SKM-1 treated with dmso at 0.1 percent for 144 hours (cell line): ENCODE measurements at regions not wholly inside any gene's neighbourhood (a gene's known extent, or its start where the extent isn't known, plus 50 kb on each side); places are given as distances from the start of the nearest gene placed in this dataset.
"Not testable (repeated sequence)": the region's sequence is repeated elsewhere in the genome, so short reads cannot be mapped to it uniquely, and the experiment has no call there.

ENCODE experiments used
- DNase-seq: peaks from one replicate; lab custom pipeline; 2025; ENCODE audit not compliant: unreplicated experiment; lab: John Stamatoyannopoulos, UW

DNA sequence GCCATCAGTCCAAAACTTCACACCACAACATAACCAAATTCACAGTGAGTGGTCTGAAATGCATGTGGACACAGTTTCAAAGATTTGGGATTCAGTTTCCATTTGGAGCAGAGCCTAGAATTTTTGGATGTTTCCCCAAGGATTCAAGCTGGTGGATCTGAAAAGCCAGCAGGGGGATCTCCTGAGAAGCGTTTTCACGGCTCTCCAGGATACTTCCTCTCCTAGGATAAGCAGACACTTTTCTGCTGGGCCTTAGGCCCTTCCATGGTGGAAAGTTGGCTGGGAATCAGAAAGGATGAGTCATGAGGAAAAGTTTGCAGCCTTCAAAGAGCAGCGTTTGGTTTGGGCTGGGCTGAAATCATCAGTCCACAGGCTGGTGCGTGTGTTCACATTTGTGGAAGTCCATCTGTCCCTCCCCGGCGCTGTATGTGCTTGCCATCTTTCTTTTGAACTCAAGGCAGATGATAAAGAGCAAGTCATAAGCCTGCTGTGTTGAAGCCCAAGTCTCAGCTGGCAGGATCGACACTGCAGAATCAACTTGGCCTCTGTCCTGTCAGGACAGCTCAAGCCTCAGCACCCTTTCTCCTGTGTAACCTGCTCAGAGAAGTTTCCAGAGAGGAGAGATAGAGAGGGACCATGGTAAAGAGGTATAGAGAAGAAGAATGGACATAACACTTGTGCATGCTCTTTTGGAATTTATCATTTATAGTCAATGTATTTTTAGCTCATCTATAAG is 152.6 kb upstream of the MSX2 start:
- no peak for DNase-seq

DNA sequence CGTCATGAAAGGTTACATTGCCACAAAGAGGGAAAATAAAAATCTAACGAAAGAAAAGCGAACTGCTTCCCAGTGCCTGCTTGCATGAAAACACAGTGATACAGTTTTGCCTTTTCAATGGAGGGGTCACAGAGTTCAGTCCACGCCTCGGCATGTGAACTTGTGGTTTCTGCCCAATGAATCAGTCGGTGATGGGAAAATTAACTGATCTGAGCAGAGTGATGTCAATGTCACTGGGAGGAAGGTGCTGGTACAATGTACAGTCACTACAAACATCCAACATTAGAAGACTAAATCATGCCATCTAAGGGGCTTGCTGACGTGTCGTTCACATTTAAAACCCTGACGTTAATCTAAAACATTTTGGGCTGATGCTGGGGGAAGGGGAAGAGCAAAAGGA is 151.8 kb upstream of the MSX2 start:
- no peak for DNase-seq

- DNase-seq: no peak
Observed at GRCh38 chr5:174573221-174573994, 151.0 kb upstream of the MSX2 start.

DNA sequence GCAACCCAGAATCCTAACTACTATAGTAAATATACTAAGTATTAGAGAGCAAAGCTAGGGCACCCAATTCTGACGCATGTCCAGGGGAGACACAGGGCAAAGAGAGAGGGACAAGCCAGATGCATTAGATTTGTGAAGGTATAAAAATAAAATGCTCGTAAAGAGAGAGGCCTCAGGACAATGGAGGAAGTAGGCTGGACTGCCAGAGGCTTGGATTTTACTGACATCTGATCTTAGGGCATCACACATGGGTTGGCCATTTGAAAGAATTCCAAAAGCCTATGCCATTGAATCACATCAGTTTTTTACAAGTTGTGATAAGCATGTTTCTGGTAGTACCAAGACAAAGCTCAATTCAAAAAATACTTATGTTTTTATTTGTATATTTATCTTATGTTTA is 149.3 kb upstream of the MSX2 start:
- DNase-seq: no peak

DNA sequence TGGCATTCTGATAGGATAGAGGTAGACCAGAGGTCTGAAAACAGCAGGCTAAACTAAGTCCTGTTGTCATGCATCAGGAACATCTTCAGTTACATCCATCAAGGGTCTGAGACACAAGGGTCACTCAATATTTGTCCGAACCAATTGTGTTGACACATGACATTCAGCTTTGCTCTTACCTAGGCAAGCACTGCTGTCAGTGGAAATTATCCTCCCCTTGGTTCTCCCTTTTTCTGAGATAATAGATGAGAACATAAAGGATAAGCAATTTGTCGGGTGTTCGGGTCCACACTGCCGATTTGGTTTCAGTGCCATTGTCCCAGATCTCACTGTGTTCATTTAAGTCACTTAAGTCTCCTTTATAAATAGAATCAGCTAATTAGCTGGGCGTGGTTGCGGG is 148.3 kb upstream of the MSX2 start:
- no peak for DNase-seq

DNA sequence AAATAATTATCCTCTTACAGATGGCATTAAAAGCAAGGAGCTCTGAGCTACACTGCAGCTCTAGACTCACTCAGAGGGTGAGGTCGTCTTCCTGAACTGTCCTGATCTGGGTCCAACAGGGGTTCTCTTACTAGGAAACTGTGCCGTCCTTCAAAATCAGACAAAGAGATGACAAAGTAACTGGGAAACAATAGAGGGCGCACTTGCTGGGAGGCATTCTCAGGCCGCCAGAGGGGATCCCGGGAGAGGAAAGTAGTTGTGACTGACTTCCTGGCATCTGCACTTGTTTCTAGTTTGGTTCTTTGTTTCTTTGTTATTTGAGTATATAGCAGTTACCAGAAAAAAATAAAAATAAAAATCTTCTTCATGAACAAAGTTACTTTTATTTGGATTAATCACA is 142.9 kb upstream of the MSX2 start:
- peak; percentile 5 for DNase-seq

DNA sequence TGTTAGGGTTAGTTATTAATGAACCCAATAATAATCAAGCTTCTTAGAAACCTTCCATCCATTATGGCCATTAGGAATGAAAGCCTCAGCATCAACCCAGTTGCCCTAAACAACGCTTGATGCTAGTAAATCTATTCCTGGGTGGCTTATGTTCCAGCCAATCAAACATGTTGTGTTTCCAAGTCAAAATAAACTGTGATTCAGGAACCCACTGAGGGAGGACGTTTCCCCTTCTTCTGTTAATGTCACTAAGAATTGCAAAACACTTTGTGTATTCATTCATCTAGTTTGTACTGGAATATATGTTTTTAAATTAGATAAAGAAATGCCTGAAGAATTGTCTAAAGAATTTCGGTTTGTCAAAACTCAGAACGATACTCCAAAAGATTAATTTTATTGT is 142.5 kb upstream of the MSX2 start:
- no peak for DNase-seq

DNA sequence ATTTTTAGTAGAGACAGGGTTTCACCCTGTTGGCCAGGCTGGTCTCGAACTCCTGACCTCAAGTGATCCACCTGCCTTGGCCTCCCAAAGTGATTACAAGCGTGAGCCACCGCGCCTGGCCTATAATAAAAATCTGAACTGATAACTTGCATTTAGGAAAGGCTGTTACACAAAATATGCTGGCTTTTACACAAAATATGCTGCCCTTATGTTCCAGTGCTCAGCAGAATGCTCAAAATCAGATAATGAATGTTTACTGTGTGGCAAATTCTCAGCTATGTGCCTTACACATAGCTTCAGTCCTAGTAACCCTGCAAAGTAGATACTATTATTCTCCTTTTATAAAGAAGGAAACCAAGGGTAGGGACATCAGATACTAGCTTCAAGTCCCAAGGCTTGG is 141.3 kb upstream of the MSX2 start:
- no peak for DNase-seq

GRCh38 chr5:174585472-174585871 is 138.9 kb upstream of the MSX2 start:
- DNase-seq: no peak

GRCh38 chr5:174586163-174586562 is 138.2 kb upstream of the MSX2 start:
- not testable (repeated sequence) for DNase-seq

- no peak for DNase-seq
Observed at GRCh38 chr5:174589011-174589410, 135.4 kb upstream of the MSX2 start.

GRCh38 chr5:174589599-174589998 is 134.8 kb upstream of the MSX2 start:
- no peak for DNase-seq

- no peak for DNase-seq
Observed at GRCh38 chr5:174590820-174591219, 133.6 kb upstream of the MSX2 start.

GRCh38 chr5:174596429-174596828 is 128.0 kb upstream of the MSX2 start:
- no peak for DNase-seq

GRCh38 chr5:174599992-174600391 is 124.4 kb upstream of the MSX2 start:
- DNase-seq: peak; percentile 47

DNA sequence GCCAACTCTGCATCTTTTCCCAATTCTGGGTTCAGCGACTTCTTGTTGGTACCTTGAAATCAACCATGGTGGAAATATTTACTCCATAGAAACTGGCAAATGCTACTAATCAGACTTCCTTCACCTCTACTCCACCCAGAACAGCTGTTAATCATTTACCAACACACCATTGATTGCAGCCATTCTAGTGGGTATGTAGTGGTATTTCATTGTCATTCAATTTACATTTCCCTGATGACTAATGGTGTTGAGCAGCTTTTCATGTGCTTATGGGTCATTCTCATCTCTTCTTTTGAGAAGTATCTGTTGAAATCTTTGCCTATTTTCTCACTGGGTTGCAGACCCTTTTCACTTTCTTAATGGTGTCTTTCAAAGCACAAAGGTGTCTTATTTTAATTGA is 122.4 kb upstream of the MSX2 start:
- no peak for DNase-seq

GRCh38 chr5:174606153-174606552 is 118.2 kb upstream of the MSX2 start:
- DNase-seq: no peak

DNA sequence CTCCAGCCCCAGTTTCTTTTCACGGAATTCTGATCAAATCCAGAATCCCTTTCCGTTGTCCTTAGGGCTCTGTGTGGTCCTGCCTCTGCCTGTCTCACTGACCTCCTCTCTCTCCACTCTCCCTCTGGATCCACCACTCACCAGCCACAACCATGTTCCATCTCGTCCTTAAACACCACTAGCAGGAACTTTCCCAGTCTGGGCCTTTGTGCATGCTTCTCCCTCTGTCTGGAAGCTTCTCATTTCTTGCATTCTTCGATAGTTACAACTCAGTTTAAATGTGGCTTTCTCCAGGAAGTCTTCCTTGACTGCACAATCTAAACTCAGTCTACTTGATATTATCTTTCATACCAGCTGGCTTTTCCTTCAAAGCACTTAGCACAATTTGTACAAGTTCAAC is 117.7 kb upstream of the MSX2 start:
- no peak for DNase-seq

DNA sequence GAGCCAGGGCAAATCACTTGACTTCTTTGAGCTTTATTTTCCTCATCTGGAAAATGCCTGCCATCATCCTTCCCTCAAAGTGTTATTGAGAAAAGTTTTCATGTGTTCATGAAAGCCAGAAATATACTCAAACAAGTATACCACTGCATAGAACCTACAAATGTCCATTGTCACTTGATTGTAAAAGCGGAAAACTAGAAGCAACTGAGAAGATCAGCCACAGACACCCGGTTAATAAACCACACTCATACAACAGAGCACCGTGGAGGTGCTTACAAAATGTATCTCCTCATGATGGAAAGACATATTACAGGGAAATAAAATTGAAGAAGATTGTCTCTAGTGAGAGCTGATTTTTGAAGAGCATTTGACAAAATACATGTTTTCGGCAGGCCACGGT is 117.2 kb upstream of the MSX2 start:
- no peak for DNase-seq

- no peak for DNase-seq
Observed at GRCh38 chr5:174607916-174608315, 116.5 kb upstream of the MSX2 start.

GRCh38 chr5:174608631-174609097 is 115.7 kb upstream of the MSX2 start:
- DNase-seq: peak; percentile 50

GRCh38 chr5:174609116-174609515 is 115.3 kb upstream of the MSX2 start:
- DNase-seq: no peak

DNA sequence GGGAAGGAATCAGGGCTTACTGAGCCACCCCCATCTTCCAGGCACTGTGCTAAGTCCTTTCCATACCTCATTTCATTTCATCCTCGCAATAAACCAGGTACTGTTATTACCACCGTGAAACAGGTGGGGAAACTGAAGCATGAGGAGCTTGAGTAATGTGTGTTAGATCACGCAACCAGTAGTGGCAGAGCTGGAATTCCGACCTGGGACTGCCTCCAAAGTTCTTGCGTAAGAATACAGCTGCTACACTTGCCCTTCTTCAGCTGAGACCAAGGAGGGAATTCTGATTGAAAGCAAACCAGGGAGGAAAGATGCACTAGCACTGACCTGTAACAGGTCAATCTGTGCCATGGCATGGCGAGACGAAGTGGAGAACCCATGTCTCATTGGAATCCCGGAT is 113.4 kb upstream of the MSX2 start:
- DNase-seq: no peak
